Astrocyte of the spinal cord (primary cell): ENCODE measurements at regions not wholly inside any gene's neighbourhood (a gene's known extent, or its start where the extent isn't known, plus 50 kb on each side); places are given as distances from the start of the nearest gene placed in this dataset.

Experiments
- DNase-seq: peaks from one replicate; pipeline ENCODE4 v3.0.0; 2011; ENCODE audit warnings: low read depth, low spot score
- H3K4me3 ChIP-seq: 2 replicates; pipeline ENCODE4 v1.5.1; 2011; ENCODE audit warnings: low read depth, mild to moderate bottlenecking, low read length, moderate library complexity
- CTCF ChIP-seq: IDR thresholded peaks from 2 replicates; pipeline ENCODE4 v1.5.1; 2012; ENCODE audit warnings: low read depth, mild to moderate bottlenecking, low read length, inconsistent platforms
- in situ Hi-C: cut with HindIII; loops from 2 replicates; pipeline ENCODE4 v1.10.0; 2017; ENCODE audit warnings: low sequenced_read_pairs

GRCh38 chr22:48742191-48742555 is 1085.5 kb downstream of the BRD1 start:
- no peak for TF ChIP-seq CTCF
- no peak for DNase-seq
- H3K4me3 ChIP-seq, result no peak overlapping the region
- in situ Hi-C loops, result no loop called here

- DNase-seq, result no peak
- H3K4me3 ChIP-seq, result no peak overlapping the region
- no peak for TF ChIP-seq CTCF
- in situ Hi-C loops, result no loop called here
Observed at GRCh38 chr22:48741540-48741939, 1086.1 kb downstream of the BRD1 start.

- DNase-seq, result no peak
- no peak for TF ChIP-seq CTCF
- no peak overlapping the region for H3K4me3 ChIP-seq
- in situ Hi-C loops, result no loop called here
Observed at GRCh38 chr22:48740731-48741405, 1086.8 kb downstream of the BRD1 start.

DNA sequence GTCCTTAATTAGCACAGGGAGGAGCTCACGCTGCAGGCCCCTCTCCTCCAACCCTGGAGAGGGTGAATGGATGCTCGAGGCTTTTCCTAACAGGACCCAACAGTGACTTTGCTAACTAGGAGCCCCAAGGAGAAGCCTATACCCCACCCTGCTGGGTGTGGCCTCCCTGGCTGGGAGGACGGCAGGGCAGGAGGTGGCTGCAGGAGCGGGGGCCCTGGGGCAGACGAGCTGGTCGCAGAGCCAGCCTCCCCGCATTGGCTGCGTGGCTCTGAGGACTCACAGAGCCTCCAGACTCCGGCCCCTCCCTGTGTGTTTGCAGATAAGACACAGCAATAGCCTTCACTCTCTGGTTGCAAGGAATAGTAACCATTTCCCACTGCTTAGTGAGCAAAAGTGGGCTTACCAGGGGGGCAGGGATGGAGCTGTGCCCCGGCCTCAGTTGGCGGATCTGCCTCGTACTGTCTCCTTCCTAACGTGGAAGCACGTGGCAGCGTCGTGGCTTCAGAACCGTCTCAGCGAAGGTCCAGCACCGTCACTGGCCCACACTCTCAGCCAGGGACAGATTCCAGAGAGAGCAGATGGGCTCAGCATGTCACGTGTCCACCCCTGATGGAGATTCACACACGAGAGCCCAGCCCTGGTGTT is 1087.5 kb downstream of the BRD1 start:
- TF ChIP-seq CTCF, result no peak
- no peak overlapping the region for H3K4me3 ChIP-seq
- no peak for DNase-seq
- in situ Hi-C loops, result no loop called here

DNA sequence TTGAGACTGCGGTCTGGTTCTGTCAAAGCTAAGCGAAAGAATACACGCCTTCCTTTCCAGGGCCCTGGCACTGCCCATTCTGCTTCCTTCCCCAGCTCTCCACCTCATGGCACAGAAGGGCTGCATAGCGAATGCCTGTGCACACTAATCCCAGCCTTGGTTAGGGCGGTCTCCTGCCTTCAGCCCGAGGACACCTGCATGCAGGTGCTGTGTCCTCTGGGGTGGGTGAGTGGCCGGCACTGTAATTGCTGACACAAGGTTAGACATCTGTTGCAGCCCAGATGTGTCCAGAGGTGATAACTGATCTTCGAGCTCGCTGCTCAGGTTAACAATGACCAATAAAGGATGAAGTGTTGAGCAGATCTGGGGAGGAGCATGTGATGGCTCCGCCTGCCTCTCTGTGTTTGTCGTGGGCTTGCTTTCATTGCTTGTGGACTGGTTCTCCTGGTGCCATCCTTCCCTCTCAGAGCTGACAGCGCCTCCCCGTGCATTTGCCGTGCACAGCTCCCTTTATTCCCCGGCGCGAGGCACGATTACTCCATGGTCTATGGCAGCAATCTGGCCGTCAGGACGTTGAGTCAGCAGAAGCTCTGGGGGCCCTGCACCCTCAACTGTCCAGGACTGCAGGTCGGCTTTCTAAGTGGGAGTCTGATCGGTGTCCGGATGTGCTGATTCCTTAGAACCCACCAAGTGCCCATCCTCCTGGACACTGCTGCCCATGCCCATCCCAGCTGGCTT is 1088.2 kb downstream of the BRD1 start:
- no peak for DNase-seq
- in situ Hi-C loops, result no loop called here
- no peak overlapping the region for H3K4me3 ChIP-seq
- TF ChIP-seq CTCF, result no peak

- no peak for TF ChIP-seq CTCF
- DNase-seq, result no peak
- in situ Hi-C loops, result no loop called here
- H3K4me3 ChIP-seq, result no peak overlapping the region
Observed at GRCh38 chr22:48738204-48738980, 1089.3 kb downstream of the BRD1 start.
